ENCODE measurements at regions not wholly inside any gene's neighbourhood (a gene's known extent, or its start where the extent isn't known, plus 50 kb on each side); places are given as distances from the start of the nearest gene placed in this dataset.

GRCh38 chr15:69824075-69824876 is 273.4 kb downstream of the TLE3 start:
- no peaks in the 10 kb centered on the region for H3K36me3 ChIP-seq
- H3K4me3 ChIP-seq: no peak overlapping the region
- no peak for DNase-seq
- H3K4me1 ChIP-seq (ENCODE audit: insufficient read depth): no peaks in the 10 kb centered on the region
- H3K9me3 ChIP-seq: no peaks in the 10 kb centered on the region
- no peak overlapping the region for H3K27ac ChIP-seq
- intact Hi-C loops (cut with DNase I): no loop called here
- H3K27me3 ChIP-seq: no peaks in the 10 kb centered on the region
- 61 to 70% (median 65%) methylated on average over 9 of the region's 9 CpGs for WGBS, 3 donors
- TF ChIP-seq, protein P1, sequence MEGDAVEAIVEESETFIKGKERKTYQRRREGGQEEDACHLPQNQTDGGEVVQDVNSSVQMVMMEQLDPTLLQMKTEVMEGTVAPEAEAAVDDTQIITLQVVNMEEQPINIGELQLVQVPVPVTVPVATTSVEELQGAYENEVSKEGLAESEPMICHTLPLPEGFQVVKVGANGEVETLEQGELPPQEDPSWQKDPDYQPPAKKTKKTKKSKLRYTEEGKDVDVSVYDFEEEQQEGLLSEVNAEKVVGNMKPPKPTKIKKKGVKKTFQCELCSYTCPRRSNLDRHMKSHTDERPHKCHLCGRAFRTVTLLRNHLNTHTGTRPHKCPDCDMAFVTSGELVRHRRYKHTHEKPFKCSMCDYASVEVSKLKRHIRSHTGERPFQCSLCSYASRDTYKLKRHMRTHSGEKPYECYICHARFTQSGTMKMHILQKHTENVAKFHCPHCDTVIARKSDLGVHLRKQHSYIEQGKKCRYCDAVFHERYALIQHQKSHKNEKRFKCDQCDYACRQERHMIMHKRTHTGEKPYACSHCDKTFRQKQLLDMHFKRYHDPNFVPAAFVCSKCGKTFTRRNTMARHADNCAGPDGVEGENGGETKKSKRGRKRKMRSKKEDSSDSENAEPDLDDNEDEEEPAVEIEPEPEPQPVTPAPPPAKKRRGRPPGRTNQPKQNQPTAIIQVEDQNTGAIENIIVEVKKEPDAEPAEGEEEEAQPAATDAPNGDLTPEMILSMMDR (IDR thresholded peaks at IDR 0.05): no peak
- TF ChIP-seq EP300 (IDR thresholded peaks at IDR 0.05): no peak
- no peak for TF ChIP-seq POLR2A (IDR thresholded peaks at IDR 0.05)

DNA sequence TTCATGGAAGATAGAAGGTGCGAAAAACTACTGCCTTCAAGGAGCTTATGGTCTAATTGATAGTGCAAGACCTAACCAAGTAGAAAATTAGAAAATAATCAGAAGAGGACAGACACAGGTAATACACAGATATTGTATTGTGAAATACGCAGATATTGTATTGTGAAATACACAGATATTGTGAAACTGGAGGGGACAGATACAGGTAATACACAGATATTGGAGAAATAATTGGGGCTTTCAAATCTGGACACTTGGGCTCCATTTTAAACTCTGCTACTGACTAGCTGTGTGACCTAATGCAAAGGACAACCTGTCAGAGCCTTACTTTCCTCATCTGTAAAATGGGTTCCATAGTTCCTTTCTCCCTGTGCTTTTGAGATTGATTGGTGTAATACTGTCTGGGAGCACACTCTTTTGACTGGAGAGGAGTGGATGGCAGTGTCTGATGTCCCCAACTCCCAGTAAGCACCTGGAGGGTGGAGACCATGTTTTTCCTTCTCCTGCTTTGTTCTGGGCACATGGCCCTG is 272.8 kb downstream of the TLE3 start:
- H3K4me3 ChIP-seq: no peak overlapping the region
- H3K4me1 ChIP-seq (ENCODE audit: insufficient read depth): no peaks in the 10 kb centered on the region
- H3K9me3 ChIP-seq: no peaks in the 10 kb centered on the region
- no peaks in the 10 kb centered on the region for H3K27me3 ChIP-seq
- H3K36me3 ChIP-seq: no peaks in the 10 kb centered on the region
- DNase-seq: no peak
- no peak overlapping the region for H3K27ac ChIP-seq
- WGBS, 3 donors: 94 to 96% (median 95%) methylated on average over 2 of the region's 2 CpGs
- intact Hi-C loops (cut with DNase I): no loop called here
- TF ChIP-seq, protein P1 (IDR thresholded peaks at IDR 0.05): no peak
- no peak for TF ChIP-seq EP300 (IDR thresholded peaks at IDR 0.05)

GRCh38 chr15:69825941-69826818 is 271.5 kb downstream of the TLE3 start:
- no peaks in the 10 kb centered on the region for H3K9me3 ChIP-seq
- no peaks in the 10 kb centered on the region for H3K4me1 ChIP-seq (ENCODE audit: insufficient read depth)
- no peaks in the 10 kb centered on the region for H3K36me3 ChIP-seq
- 76 to 77% (median 77%) methylated on average over 17 of the region's 17 CpGs for WGBS, 3 donors
- no peak for TF ChIP-seq EP300 (IDR thresholded peaks at IDR 0.05)
- TF ChIP-seq POLR2A (IDR thresholded peaks at IDR 0.05): no peak
- intact Hi-C loops (cut with DNase I): no loop called here
- no peaks in the 10 kb centered on the region for H3K27me3 ChIP-seq
- H3K4me3 ChIP-seq: no peak overlapping the region
- no peak overlapping the region for H3K27ac ChIP-seq
- no peak for DNase-seq

GRCh38 chr15:69826819-69827175 is 270.9 kb downstream of the TLE3 start:
- no peaks in the 10 kb centered on the region for H3K9me3 ChIP-seq
- WGBS, 3 donors: 81 to 93% (median 83%) methylated on average over 3 of the region's 3 CpGs
- H3K4me1 ChIP-seq (ENCODE audit: insufficient read depth): no peaks in the 10 kb centered on the region
- H3K4me3 ChIP-seq: no peak overlapping the region
- H3K36me3 ChIP-seq: no peaks in the 10 kb centered on the region
- no peak for DNase-seq
- TF ChIP-seq POLR2A (IDR thresholded peaks at IDR 0.05) (no peak), EP300 (IDR thresholded peaks at IDR 0.05) (no peak)
- TF ChIP-seq, protein P1 (IDR thresholded peaks at IDR 0.05): no peak
- intact Hi-C loops (cut with DNase I): no loop called here
- H3K27ac ChIP-seq: no peak overlapping the region
- no peaks in the 10 kb centered on the region for H3K27me3 ChIP-seq
